Esophagus muscularis mucosa (tissue), 4 donors: ENCODE measurements at regions not wholly inside any gene's neighbourhood (a gene's known extent, or its start where the extent isn't known, plus 50 kb on each side); places are given as distances from the start of the nearest gene placed in this dataset.

Experiments
- DNase-seq: peaks from one replicate; pipeline ENCODE4 v3.0.0-alpha.2; 2017; ENCODE audit errors: extremely low spot score
- H3K27ac ChIP-seq, 4 donors: fragments of 200-600 bp; sonication (generic); replicated peaks in 1 of 4; 1 replicate in 3 of 4; 2 replicates in 1 of 4; pipeline ENCODE4 v1.5.1; 2016 to 2019; ENCODE audit warnings: mild to moderate bottlenecking in 1 of 4
- H3K27me3 ChIP-seq, 4 donors: fragments of 200-600 bp; sonication (generic); one replicate each; pipeline versions ENCODE4 v1.5.1 to v1.6.0; 2016 to 2019
- H3K36me3 ChIP-seq, 4 donors: fragments of 200-600 bp; sonication (generic); one replicate each; pipeline ENCODE4 v1.5.1; 2016 to 2019
- H3K4me1 ChIP-seq, 4 donors: fragments of 200-600 bp; sonication (generic); one replicate each; pipeline ENCODE4 v1.5.1; 2016 to 2019
- H3K4me3 ChIP-seq, 4 donors: fragments of 200-600 bp; sonication (generic); 1 replicate in 2 of 4; 2 replicates in 2 of 4; pipeline ENCODE4 v1.5.1; 2016 to 2019; ENCODE audit warnings: mild to moderate bottlenecking in 4 of 4, moderate library complexity in 1 of 4
- H3K9me3 ChIP-seq, 4 donors: fragments of 200-600 bp; sonication (generic); 1 replicate in 3 of 4; 2 replicates in 1 of 4; pipeline ENCODE4 v1.5.1; 2016 to 2019
- CTCF ChIP-seq, 3 experiments: fragments of 200-600 bp in 2 of 3; fragments of 450-650 bp in 1 of 3; sonication (generic) in 2 of 3; IDR thresholded peaks; one replicate each; pipeline ENCODE4 v1.5.1; 2017 to 2019; ENCODE audit warnings: antibody characterized with exemption in 3 of 3, mild to moderate bottlenecking in 2 of 3, moderate library complexity in 1 of 3
- EP300 ChIP-seq: sonication (generic); formaldehyde crosslinking; IDR thresholded peaks from one replicate; pipeline ENCODE4 v1.6.1; 2017; ENCODE audit warnings: antibody characterized with exemption
- POLR2A ChIP-seq: fragments of 450-650 bp; IDR thresholded peaks from one replicate; pipeline ENCODE4 v1.6.1; 2017; ENCODE audit warnings: antibody characterized with exemption, moderate library complexity, mild to moderate bottlenecking, low read depth
- POLR2AphosphoS5 ChIP-seq, 2 donors: sonication (generic); formaldehyde crosslinking; IDR thresholded peaks; one replicate each; pipeline ENCODE4 v1.6.1; 2017; ENCODE audit warnings: antibody characterized with exemption in 2 of 2
- WGBS: methylation state at CpG from one replicate; pipeline ENCODE4 v1.1.5; 2018; 5-methylcytosine and 5-hydroxymethylcytosine counted together
- intact Hi-C: fragments of 100-400 bp; cut with DNase I; formaldehyde crosslinking; loops from one replicate; pipeline ENCODE4 v1.15.1; 2023

GRCh38 chr14:46596236-46596635 lies 55.3 kb downstream of the RPL10L start:
- Histone ChIP-seq H3K9me3 (no peaks in the 10 kb centered on the region), H3K36me3 (no peaks in the 10 kb centered on the region), H3K27me3 (no peaks in the 10 kb centered on the region), H3K27ac (no peak overlapping the region), H3K4me1 (no peaks in the 10 kb centered on the region), H3K4me3 (no peak overlapping the region)
- TF ChIP-seq POLR2AphosphoS5 (IDR thresholded peaks at IDR 0.05) = no peak
- TF ChIP-seq EP300 = no peak
- TF ChIP-seq POLR2A = no peak
- TF ChIP-seq CTCF (IDR thresholded peaks at IDR 0.05) = no peak
- no peak for DNase-seq
- intact Hi-C loops = no loop called here

GRCh38 chr14:46582826-46583225 lies 68.8 kb downstream of the RPL10L start:
- WGBS = 73% methylated on average over 1 of the region's 1 CpG
- Histone ChIP-seq H3K27ac (no peak overlapping the region), H3K4me3 (no peak overlapping the region), H3K9me3 (no peaks in the 10 kb centered on the region), H3K4me1 (no peaks in the 10 kb centered on the region), H3K36me3 (no peaks in the 10 kb centered on the region), H3K27me3 (no peaks in the 10 kb centered on the region)
- TF ChIP-seq CTCF (IDR thresholded peaks at IDR 0.05) (no peak), POLR2AphosphoS5 (IDR thresholded peaks at IDR 0.05) (no peak), EP300 (no peak), POLR2A (no peak)
- no peak for DNase-seq
- intact Hi-C loops = no loop called here

GRCh38 chr14:46581036-46581671 lies 70.4 kb downstream of the RPL10L start:
- H3K36me3 ChIP-seq = no peaks in the 10 kb centered on the region
- no peaks in the 10 kb centered on the region for H3K9me3 ChIP-seq

GRCh38 chr14:46574978-46575375 lies 76.6 kb downstream of the RPL10L start:
- Histone ChIP-seq H3K36me3 (no peaks in the 10 kb centered on the region), H3K4me1 (no peaks in the 10 kb centered on the region), H3K9me3 (no peaks in the 10 kb centered on the region), H3K4me3 (no peak overlapping the region), H3K27me3 (no peaks in the 10 kb centered on the region), H3K27ac (no peak overlapping the region)
- WGBS = 42% methylated on average over 2 of the region's 2 CpGs
- no peak for DNase-seq
- intact Hi-C loops = no loop called here
- TF ChIP-seq POLR2A = no peak
- no peak for TF ChIP-seq CTCF (IDR thresholded peaks at IDR 0.05)
- no peak for TF ChIP-seq POLR2AphosphoS5 (IDR thresholded peaks at IDR 0.05)
- no peak for TF ChIP-seq EP300

More at GRCh38 chr14:46581036-46581671, 70.4 kb downstream of the RPL10L start:
- 37% methylated on average over 5 of the region's 5 CpGs for WGBS
- no peaks in the 10 kb centered on the region for H3K27me3 ChIP-seq
- H3K4me3 ChIP-seq = no peak overlapping the region
- H3K27ac ChIP-seq = no peak overlapping the region
- DNase-seq = no peak
- TF ChIP-seq CTCF (IDR thresholded peaks at IDR 0.05) (peak in 1 of 3 experiments; percentile 19), EP300 (no peak)
- intact Hi-C loops = no loop called here
- H3K4me1 ChIP-seq = no peaks in the 10 kb centered on the region

GRCh38 chr14:46574221-46574977 lies 77.2 kb downstream of the RPL10L start:
- Histone ChIP-seq H3K4me1 (no peaks in the 10 kb centered on the region), H3K9me3 (no peaks in the 10 kb centered on the region), H3K36me3 (no peaks in the 10 kb centered on the region), H3K27me3 (no peaks in the 10 kb centered on the region), H3K27ac (no peak overlapping the region), H3K4me3 (no peak overlapping the region)
- intact Hi-C loops = no loop called here
- no peak for TF ChIP-seq POLR2A
- TF ChIP-seq POLR2AphosphoS5 (IDR thresholded peaks at IDR 0.05) = no peak
- TF ChIP-seq CTCF (IDR thresholded peaks at IDR 0.05) = no peak
- no peak for TF ChIP-seq EP300
- DNase-seq = no peak
- 59% methylated on average over 3 of the region's 3 CpGs for WGBS
